Omental fat pad (tissue), 3 donors: ENCODE measurements at regions not wholly inside any gene's neighbourhood (a gene's known extent, or its start where the extent isn't known, plus 50 kb on each side); places are given as distances from the start of the nearest gene placed in this dataset.

Source experiments
- ATAC-seq: fragments of 150-250 bp; one replicate; pipeline ENCODE4 v1.9.1; 2016; ENCODE audit warnings: mild to moderate bottlenecking, moderate library complexity; ENCODE audit not compliant: low FRiP score
- DNase-seq: peaks from one replicate; pipeline ENCODE4 v3.0.0-alpha.2; 2019; ENCODE audit warnings: low spot score
- CTCF ChIP-seq, 3 donors: fragments of 450-650 bp; IDR thresholded peaks; one replicate each; pipeline ENCODE4 v1.5.1; 2016 to 2017; ENCODE audit warnings: antibody characterized with exemption in 3 of 3, mild to moderate bottlenecking in 3 of 3, moderate library complexity in 2 of 3

- TF ChIP-seq CTCF (IDR thresholded peaks at IDR 0.05) = no peak
- ATAC-seq = no peak
- no peak for DNase-seq
Measured at GRCh38 chr4:19941434-19941833, 310.3 kb upstream of the SLIT2 start.

DNA sequence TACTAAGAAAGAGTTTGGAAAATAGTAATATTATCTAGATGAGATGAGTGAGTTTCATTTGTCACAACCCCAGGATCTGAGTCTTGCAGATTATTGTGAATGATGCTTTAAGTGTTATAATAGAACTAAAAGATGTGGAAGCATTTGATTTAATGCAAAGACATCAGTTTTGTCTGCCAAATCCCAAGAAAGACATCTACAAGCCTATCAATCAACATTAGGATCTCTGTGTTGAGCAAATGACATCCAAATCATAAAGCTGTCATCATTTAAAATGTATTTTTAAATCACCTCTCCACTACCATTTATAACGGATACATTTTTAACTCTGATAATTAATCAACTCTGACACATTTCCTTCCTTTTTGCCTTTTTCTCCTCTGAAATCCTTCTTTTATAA, 310.8 kb upstream of the SLIT2 start:
- DNase-seq (no peak), ATAC-seq (no peak)
- TF ChIP-seq CTCF (IDR thresholded peaks at IDR 0.05) = no peak

GRCh38 chr4:19936476-19936875, 315.2 kb upstream of the SLIT2 start:
- ATAC-seq (no peak), DNase-seq (no peak)
- TF ChIP-seq CTCF (IDR thresholded peaks at IDR 0.05) = no peak

DNA sequence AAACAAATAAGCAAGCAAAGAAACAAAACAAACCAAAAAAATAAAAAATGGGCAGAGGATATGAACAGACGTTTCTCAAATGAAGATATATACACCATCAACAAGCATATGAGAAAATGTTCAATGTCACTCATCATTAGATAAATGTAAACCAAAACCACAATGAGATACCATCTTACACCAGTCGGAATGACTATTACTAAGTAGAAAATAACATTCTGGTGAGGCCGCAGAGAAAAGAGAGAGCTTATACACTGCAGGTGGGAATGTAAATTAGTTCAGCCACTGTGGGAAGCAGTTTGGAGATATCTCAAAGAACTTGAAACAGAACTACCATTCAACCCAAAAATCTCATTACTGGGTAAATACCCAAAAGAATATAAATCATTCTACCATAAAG, 321.0 kb upstream of the SLIT2 start:
- no peak for DNase-seq
- no peak for ATAC-seq
- TF ChIP-seq CTCF (IDR thresholded peaks at IDR 0.05) = no peak

- TF ChIP-seq CTCF (IDR thresholded peaks at IDR 0.05) = no peak
- DNase-seq = no peak
- ATAC-seq = no peak
Measured at GRCh38 chr4:19927381-19927780, 324.3 kb upstream of the SLIT2 start.

DNA sequence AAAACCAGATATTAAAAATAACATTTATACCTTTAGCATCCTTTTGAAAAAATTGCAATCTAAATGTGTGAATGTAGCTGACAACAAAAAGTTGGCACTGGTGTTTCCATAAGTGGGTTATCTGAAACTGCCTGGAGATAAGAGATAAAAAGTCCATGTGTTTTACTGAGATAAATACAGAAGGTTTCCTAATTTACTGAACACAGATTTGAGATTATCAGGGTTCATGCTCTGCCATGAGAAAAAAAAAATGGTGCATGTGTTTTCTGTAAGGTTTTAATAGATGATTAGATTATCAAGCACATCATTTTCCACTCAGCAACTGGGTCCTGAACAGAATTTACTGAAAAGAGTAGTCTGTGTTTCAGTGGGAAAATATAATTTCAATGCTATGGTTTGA, 326.2 kb upstream of the SLIT2 start:
- no peak for DNase-seq
- no peak for TF ChIP-seq CTCF (IDR thresholded peaks at IDR 0.05)
- no peak for ATAC-seq

GRCh38 chr4:19924761-19925160, 326.9 kb upstream of the SLIT2 start:
- no peak for DNase-seq
- no peak for TF ChIP-seq CTCF (IDR thresholded peaks at IDR 0.05)
- ATAC-seq = no peak
